Activated T-cell treated with anti-CD3 and anti-CD28 coated beads for 4 hours (primary cell): ENCODE measurements at regions not wholly inside any gene's neighbourhood (a gene's known extent, or its start where the extent isn't known, plus 50 kb on each side); places are given as distances from the start of the nearest gene placed in this dataset.
"Not testable (repeated sequence)": the region's sequence is repeated elsewhere in the genome, so short reads cannot be mapped to it uniquely, and the experiment has no call there.

Source experiments
- DNase-seq: peaks from one replicate; pipeline ENCODE4 v3.0.0-alpha.2; 2020

GRCh38 chr16:26809461-26809860, 257.3 kb upstream of the C16orf82 start:
- DNase-seq, result no peak

- DNase-seq, result no peak
These were observed 250.5 kb upstream of the C16orf82 start for GRCh38 chr16:26816266-26816665.

- DNase-seq, result no peak
These were observed 249.7 kb upstream of the C16orf82 start for GRCh38 chr16:26816885-26817571.

GRCh38 chr16:26818393-26818792, 248.3 kb upstream of the C16orf82 start:
- no peak for DNase-seq

GRCh38 chr16:26824469-26824868, 242.3 kb upstream of the C16orf82 start:
- DNase-seq, result no peak

GRCh38 chr16:26826500-26826899, 240.2 kb upstream of the C16orf82 start:
- DNase-seq, result no peak

- DNase-seq, result no peak
These were observed 239.3 kb upstream of the C16orf82 start for GRCh38 chr16:26827386-26827785.

GRCh38 chr16:26830428-26831127, 236.1 kb upstream of the C16orf82 start:
- DNase-seq, result no peak

- DNase-seq, result not testable (repeated sequence)
These were observed 230.6 kb upstream of the C16orf82 start for GRCh38 chr16:26836114-26836513.

- DNase-seq, result no peak
These were observed 227.8 kb upstream of the C16orf82 start for GRCh38 chr16:26838931-26839330.

- no peak for DNase-seq
These were observed 226.0 kb upstream of the C16orf82 start for GRCh38 chr16:26840691-26841090.

- DNase-seq, result no peak
These were observed 210.5 kb upstream of the C16orf82 start for GRCh38 chr16:26856271-26856670.

- no peak for DNase-seq
These were observed 209.9 kb upstream of the C16orf82 start for GRCh38 chr16:26856791-26857190.

GRCh38 chr16:26857371-26857770, 209.4 kb upstream of the C16orf82 start:
- no peak for DNase-seq

GRCh38 chr16:26860506-26860905, 206.2 kb upstream of the C16orf82 start:
- no peak for DNase-seq

- DNase-seq, result no peak
These were observed 202.8 kb upstream of the C16orf82 start for GRCh38 chr16:26863931-26864330.

- not testable (repeated sequence) for DNase-seq
These were observed 192.4 kb upstream of the C16orf82 start for GRCh38 chr16:26874318-26874717.

- DNase-seq, result no peak
These were observed 189.3 kb upstream of the C16orf82 start for GRCh38 chr16:26877421-26877820.

GRCh38 chr16:26885674-26886073, 181.1 kb upstream of the C16orf82 start:
- DNase-seq, result no peak

- DNase-seq, result no peak
These were observed 177.0 kb upstream of the C16orf82 start for GRCh38 chr16:26889740-26890139.

GRCh38 chr16:26898200-26898599, 168.5 kb upstream of the C16orf82 start:
- no peak for DNase-seq

GRCh38 chr16:26901196-26901861, 165.4 kb upstream of the C16orf82 start:
- DNase-seq, result no peak

GRCh38 chr16:26901983-26902382, 164.7 kb upstream of the C16orf82 start:
- no peak for DNase-seq

- no peak for DNase-seq
These were observed 161.4 kb upstream of the C16orf82 start for GRCh38 chr16:26905336-26905735.
